Stimulated activated CD4-positive, alpha-beta T cell treated with anti-CD3 and anti-CD28 coated beads, Interleukin-12 subunit alpha, Interleukin-12 subunit beta, amount 100 ng/mL, for 24 hours (primary cell): ENCODE measurements at regions not wholly inside any gene's neighbourhood (a gene's known extent, or its start where the extent isn't known, plus 50 kb on each side); places are given as distances from the start of the nearest gene placed in this dataset.
"Not testable (repeated sequence)": the region's sequence is repeated elsewhere in the genome, so short reads cannot be mapped to it uniquely, and the experiment has no call there.

Experiments used
- DNase-seq, 2 experiments: peaks; one replicate each; pipeline ENCODE4 v3.0.0-alpha.2; 2020; ENCODE audit warnings: low read depth in 2 of 2

GRCh38 chr13:79187917-79188690, 218.0 kb downstream of the RBM26 start:
- DNase-seq, result no peak

GRCh38 chr13:79185580-79185979, 220.5 kb downstream of the RBM26 start:
- no peak for DNase-seq

- DNase-seq, result no peak
These were observed 222.8 kb downstream of the RBM26 start for GRCh38 chr13:79183231-79183630.

- DNase-seq, result not testable (repeated sequence)
These were observed 232.4 kb downstream of the RBM26 start for GRCh38 chr13:79173691-79174090.

GRCh38 chr13:79172924-79173323, 233.1 kb downstream of the RBM26 start:
- DNase-seq, result not testable (repeated sequence)

GRCh38 chr13:79171141-79172061, 234.7 kb downstream of the RBM26 start:
- DNase-seq, result no peak

GRCh38 chr13:79160818-79161217, 245.2 kb downstream of the RBM26 start:
- no peak for DNase-seq

GRCh38 chr13:79155883-79156282, 250.2 kb downstream of the RBM26 start:
- no peak for DNase-seq

GRCh38 chr13:79149210-79149609, 256.8 kb downstream of the RBM26 start:
- DNase-seq, result no peak

GRCh38 chr13:79141082-79141481, 265.0 kb downstream of the RBM26 start:
- no peak for DNase-seq

GRCh38 chr13:79128158-79128557, 277.9 kb downstream of the RBM26 start:
- DNase-seq, result no peak

- no peak for DNase-seq
These were observed 279.3 kb downstream of the RBM26 start for GRCh38 chr13:79126706-79127105.

GRCh38 chr13:79124183-79124582, 281.9 kb downstream of the RBM26 start:
- no peak for DNase-seq

GRCh38 chr13:79121286-79121685, 284.8 kb downstream of the RBM26 start:
- DNase-seq, result no peak

- DNase-seq, result no peak
These were observed 286.4 kb downstream of the RBM26 start for GRCh38 chr13:79119578-79120107.

- no peak for DNase-seq
These were observed 294.0 kb downstream of the RBM26 start for GRCh38 chr13:79112016-79112415.

GRCh38 chr13:79108914-79109643, 297.0 kb downstream of the RBM26 start:
- DNase-seq, result no peak

GRCh38 chr13:79098596-79098995, 307.5 kb downstream of the RBM26 start:
- DNase-seq, result no peak

- DNase-seq, result no peak
These were observed 308.9 kb downstream of the RBM26 start for GRCh38 chr13:79097201-79097600.

GRCh38 chr13:79096099-79096498, 310.0 kb downstream of the RBM26 start:
- DNase-seq, result no peak

GRCh38 chr13:79090552-79091124, 315.4 kb downstream of the RBM26 start:
- DNase-seq, result no peak
